ENCODE measurements at regions not wholly inside any gene's neighbourhood (a gene's known extent, or its start where the extent isn't known, plus 50 kb on each side); places are given as distances from the start of the nearest gene placed in this dataset.

- TF ChIP-seq CTCF (CRISPR knock-in tag; IDR thresholded peaks at IDR 0.05), result no peak
- TF ChIP-seq ZNF607 (CRISPR knock-in tag; IDR thresholded peaks at IDR 0.05; ENCODE audit: borderline replicate concordance), result no peak
- no peak for TF ChIP-seq SMAD9 (CRISPR knock-in tag; IDR thresholded peaks at IDR 0.05)
Measured at GRCh38 chr16:85221771-85222154, 109.5 kb upstream of the CIBAR2 start.
